ENCODE measurements at regions not wholly inside any gene's neighbourhood (a gene's known extent, or its start where the extent isn't known, plus 50 kb on each side); places are given as distances from the start of the nearest gene placed in this dataset.
A peak's percentile ranks its signal among the peaks of the same experiment; 100 is the strongest.

- no peaks in the 10 kb centered on the region for H3K36me3 ChIP-seq (ENCODE audit: control insufficient read depth, insufficient read depth, low read length)
Observed at GRCh38 chr2:83613178-83613577, 845.9 kb downstream of the SUCLG1 start.

DNA sequence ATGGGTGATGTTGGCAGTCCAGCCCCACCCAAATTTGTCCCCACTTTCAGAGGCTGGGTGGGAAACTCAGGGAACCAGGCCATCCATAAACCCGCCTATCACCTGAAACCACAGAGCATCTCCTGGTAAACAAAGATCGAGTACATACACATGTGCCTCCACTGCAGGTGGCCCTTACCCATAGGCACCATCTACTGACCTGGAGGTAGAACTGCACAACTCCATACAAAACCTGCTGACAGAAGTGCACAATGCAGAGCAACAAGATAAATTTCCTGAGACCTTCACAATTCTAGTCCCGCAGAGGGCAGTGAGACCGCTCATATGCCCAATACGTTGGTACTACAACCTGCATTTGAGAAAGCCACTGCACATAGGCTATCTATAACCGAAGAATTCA is 856.3 kb downstream of the SUCLG1 start:
- H3K9me3 ChIP-seq (ENCODE audit: control insufficient read depth, insufficient read depth, low read length): no peaks in the 10 kb centered on the region
- no peaks in the 10 kb centered on the region for H3K36me3 ChIP-seq (ENCODE audit: control insufficient read depth, insufficient read depth, low read length)
- no peak overlapping the region for H3K9ac ChIP-seq (ENCODE audit: low read depth, low read length)

More at GRCh38 chr2:83613178-83613577, 845.9 kb downstream of the SUCLG1 start:
- Histone ChIP-seq H3K4me1 (ENCODE audit: control insufficient read depth, insufficient read depth, low read length) (no peaks in the 10 kb centered on the region), H3K27me3 (ENCODE audit: control insufficient read depth, insufficient read depth, low read length) (no peaks in the 10 kb centered on the region), H3K9ac (ENCODE audit: low read depth, low read length) (no peak overlapping the region), H3K4me3 (ENCODE audit: low read depth, low read length) (no peak overlapping the region), H3K9me3 (ENCODE audit: control insufficient read depth, insufficient read depth, low read length) (no peaks in the 10 kb centered on the region)

DNA sequence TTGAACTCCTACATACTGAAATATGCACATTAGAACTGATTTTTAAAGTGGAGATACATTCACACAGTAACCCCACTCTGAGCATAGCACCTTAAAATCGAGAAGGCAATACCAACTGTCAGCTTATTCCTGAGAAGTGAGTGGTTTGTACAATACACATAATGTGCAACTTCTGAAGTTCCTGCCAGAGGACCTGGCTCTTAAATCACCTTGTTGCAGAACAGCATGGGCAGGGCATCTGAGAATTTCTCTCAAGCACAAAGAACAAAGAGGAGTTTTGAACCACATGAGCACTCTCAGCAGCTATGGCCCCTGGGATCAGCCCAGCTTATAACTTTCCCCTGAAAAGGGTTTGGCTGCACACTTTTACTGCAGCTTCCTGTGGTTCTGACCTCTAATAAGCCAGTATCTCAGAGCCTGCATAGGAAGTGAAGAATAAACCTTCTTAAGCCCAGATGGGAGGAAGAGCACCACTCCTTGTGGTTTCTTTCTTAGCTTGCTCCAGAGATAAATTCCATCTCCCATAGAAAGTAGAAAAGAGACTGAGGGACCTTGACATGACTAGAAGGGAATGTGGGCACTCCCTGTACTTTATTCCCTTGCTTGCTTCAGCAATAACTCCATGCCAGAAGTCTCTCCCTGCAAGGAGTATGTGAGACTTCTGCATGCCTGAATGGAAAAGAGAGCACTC is 862.3 kb downstream of the SUCLG1 start:
- H3K9me3 ChIP-seq (ENCODE audit: control insufficient read depth, insufficient read depth, low read length): no peaks in the 10 kb centered on the region
- H3K4me1 ChIP-seq (ENCODE audit: control insufficient read depth, insufficient read depth, low read length): no peaks in the 10 kb centered on the region
- no peaks in the 10 kb centered on the region for H3K36me3 ChIP-seq (ENCODE audit: control insufficient read depth, insufficient read depth, low read length)
- no peaks in the 10 kb centered on the region for H3K27me3 ChIP-seq (ENCODE audit: control insufficient read depth, insufficient read depth, low read length)
- no peak overlapping the region for H3K9ac ChIP-seq (ENCODE audit: low read depth, low read length)
- no peak overlapping the region for H3K4me3 ChIP-seq (ENCODE audit: low read depth, low read length)

More for the DNA sequence above, 856.3 kb downstream of the SUCLG1 start:
- Histone ChIP-seq H3K27me3 (ENCODE audit: control insufficient read depth, insufficient read depth, low read length) (no peaks in the 10 kb centered on the region), H3K4me3 (ENCODE audit: low read depth, low read length) (no peak overlapping the region), H3K4me1 (ENCODE audit: control insufficient read depth, insufficient read depth, low read length) (no peaks in the 10 kb centered on the region)

DNA sequence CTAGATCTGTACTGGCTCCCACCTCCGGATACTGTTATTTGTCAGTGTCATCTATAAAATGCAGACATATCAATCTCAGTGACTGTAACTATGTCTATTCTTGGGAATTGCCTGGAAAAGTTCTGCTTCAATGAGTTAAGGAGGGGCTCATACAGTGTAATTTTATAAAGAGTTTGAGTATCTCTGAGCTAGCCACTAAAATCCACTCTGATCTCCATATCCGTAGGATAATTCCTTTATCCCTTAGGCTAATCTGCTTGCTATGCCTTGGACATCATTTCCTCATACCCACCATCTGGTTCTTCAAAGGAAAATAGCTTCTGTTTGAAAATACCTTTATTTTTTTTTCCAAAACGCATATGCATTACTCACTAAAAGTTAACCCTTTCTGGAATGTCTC is 863.2 kb downstream of the SUCLG1 start:
- no peaks in the 10 kb centered on the region for H3K4me1 ChIP-seq (ENCODE audit: control insufficient read depth, insufficient read depth, low read length)
- no peaks in the 10 kb centered on the region for H3K36me3 ChIP-seq (ENCODE audit: control insufficient read depth, insufficient read depth, low read length)
- H3K4me3 ChIP-seq (ENCODE audit: low read depth, low read length): no peak overlapping the region
- H3K9ac ChIP-seq (ENCODE audit: low read depth, low read length): no peak overlapping the region
- no peaks in the 10 kb centered on the region for H3K27me3 ChIP-seq (ENCODE audit: control insufficient read depth, insufficient read depth, low read length)
- H3K9me3 ChIP-seq (ENCODE audit: control insufficient read depth, insufficient read depth, low read length): no peaks in the 10 kb centered on the region

GRCh38 chr2:83595121-83595690 is 863.9 kb downstream of the SUCLG1 start:
- H3K4me1 ChIP-seq (ENCODE audit: control insufficient read depth, insufficient read depth, low read length): no peaks in the 10 kb centered on the region
- H3K36me3 ChIP-seq (ENCODE audit: control insufficient read depth, insufficient read depth, low read length): no peaks in the 10 kb centered on the region
- H3K27me3 ChIP-seq (ENCODE audit: control insufficient read depth, insufficient read depth, low read length): no peaks in the 10 kb centered on the region
- H3K9ac ChIP-seq (ENCODE audit: low read depth, low read length): no peak overlapping the region
- H3K9me3 ChIP-seq (ENCODE audit: control insufficient read depth, insufficient read depth, low read length): no peaks in the 10 kb centered on the region
- no peak overlapping the region for H3K4me3 ChIP-seq (ENCODE audit: low read depth, low read length)

DNA sequence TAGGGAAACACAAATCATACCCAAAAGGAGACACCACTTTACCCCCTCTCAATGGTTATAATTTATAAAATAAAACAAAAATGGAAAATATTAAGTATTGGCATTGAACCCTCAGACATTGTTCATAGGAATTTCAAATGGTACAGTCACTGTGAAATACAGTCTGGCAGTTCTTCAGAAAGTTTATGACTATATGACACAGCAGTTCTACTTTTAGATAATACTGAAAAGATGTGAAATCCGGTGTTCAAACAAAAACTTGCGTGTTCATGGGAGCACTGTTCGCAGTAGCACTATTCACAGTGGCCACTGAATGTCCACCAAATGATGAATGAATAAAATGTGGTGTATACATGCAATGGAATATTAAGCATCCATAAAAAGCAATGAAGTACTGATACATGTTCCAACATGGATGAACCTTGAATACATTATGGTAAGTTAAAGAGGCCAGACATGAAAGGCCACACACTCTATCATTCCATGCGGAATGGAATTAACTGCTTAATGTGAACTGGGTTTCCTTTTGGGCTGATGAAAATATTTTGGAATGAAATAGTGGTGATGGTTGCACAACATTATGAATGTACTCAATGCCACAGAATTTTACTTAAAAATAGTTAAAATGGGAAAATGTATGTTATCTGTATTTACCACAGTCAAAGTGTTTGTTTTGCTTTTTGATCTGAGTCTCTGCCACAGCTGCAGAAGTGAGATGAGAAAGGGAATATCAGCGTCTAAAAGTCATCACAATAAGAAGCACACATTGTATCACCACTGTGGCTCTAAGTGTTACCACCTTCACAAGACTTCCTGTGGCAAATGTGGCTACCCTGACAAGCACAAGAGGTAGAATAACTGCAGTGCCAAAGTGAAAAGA is 864.6 kb downstream of the SUCLG1 start:
- no peaks in the 10 kb centered on the region for H3K4me1 ChIP-seq (ENCODE audit: control insufficient read depth, insufficient read depth, low read length)
- no peak overlapping the region for H3K4me3 ChIP-seq (ENCODE audit: low read depth, low read length)
- no peaks in the 10 kb centered on the region for H3K27me3 ChIP-seq (ENCODE audit: control insufficient read depth, insufficient read depth, low read length)
- H3K9me3 ChIP-seq (ENCODE audit: control insufficient read depth, insufficient read depth, low read length): no peaks in the 10 kb centered on the region
- H3K36me3 ChIP-seq (ENCODE audit: control insufficient read depth, insufficient read depth, low read length): no peaks in the 10 kb centered on the region
- H3K9ac ChIP-seq (ENCODE audit: low read depth, low read length): no peak overlapping the region

- Histone ChIP-seq H3K9me3 (ENCODE audit: control insufficient read depth, insufficient read depth, low read length) (no peaks in the 10 kb centered on the region), H3K4me1 (ENCODE audit: control insufficient read depth, insufficient read depth, low read length) (peaks cover 13% of the 10 kb centered on the region), H3K36me3 (ENCODE audit: control insufficient read depth, insufficient read depth, low read length) (no peaks in the 10 kb centered on the region), H3K27me3 (ENCODE audit: control insufficient read depth, insufficient read depth, low read length) (no peaks in the 10 kb centered on the region), H3K4me3 (ENCODE audit: low read depth, low read length) (no peak overlapping the region), H3K9ac (ENCODE audit: low read depth, low read length) (no peak overlapping the region)
Observed at GRCh38 chr2:83587309-83587708, 871.8 kb downstream of the SUCLG1 start.

- Histone ChIP-seq H3K9me3 (ENCODE audit: control insufficient read depth, insufficient read depth, low read length) (no peaks in the 10 kb centered on the region), H3K4me1 (ENCODE audit: control insufficient read depth, insufficient read depth, low read length) (peaks cover 13% of the 10 kb centered on the region), H3K4me3 (ENCODE audit: low read depth, low read length) (no peak overlapping the region), H3K27me3 (ENCODE audit: control insufficient read depth, insufficient read depth, low read length) (no peaks in the 10 kb centered on the region), H3K36me3 (ENCODE audit: control insufficient read depth, insufficient read depth, low read length) (no peaks in the 10 kb centered on the region), H3K9ac (ENCODE audit: low read depth, low read length) (no peak overlapping the region)
Observed at GRCh38 chr2:83585250-83585649, 873.8 kb downstream of the SUCLG1 start.

DNA sequence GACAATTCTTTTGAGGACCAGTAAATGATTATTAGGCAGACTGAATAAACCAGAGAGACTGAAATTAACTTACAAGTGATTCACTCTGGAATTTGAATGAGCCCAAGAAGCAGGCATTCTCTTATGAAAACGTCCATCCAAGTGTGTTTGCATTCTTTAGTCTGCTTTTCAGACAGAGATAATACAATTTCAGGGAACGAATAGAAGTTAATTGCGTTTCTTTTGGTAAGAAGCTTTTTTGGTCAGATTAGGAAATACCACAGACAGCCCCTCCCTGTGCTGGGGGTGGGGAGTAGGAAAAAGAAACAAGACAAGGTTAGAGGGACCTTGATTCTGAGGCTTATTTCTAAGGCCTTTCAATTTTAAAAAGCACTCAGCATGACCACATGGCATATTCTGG is 874.4 kb downstream of the SUCLG1 start:
- no peak overlapping the region for H3K9ac ChIP-seq (ENCODE audit: low read depth, low read length)
- no peaks in the 10 kb centered on the region for H3K27me3 ChIP-seq (ENCODE audit: control insufficient read depth, insufficient read depth, low read length)
- peaks cover 13% of the 10 kb centered on the region for H3K4me1 ChIP-seq (ENCODE audit: control insufficient read depth, insufficient read depth, low read length)
- no peaks in the 10 kb centered on the region for H3K9me3 ChIP-seq (ENCODE audit: control insufficient read depth, insufficient read depth, low read length)
- H3K36me3 ChIP-seq (ENCODE audit: control insufficient read depth, insufficient read depth, low read length): no peaks in the 10 kb centered on the region
- H3K4me3 ChIP-seq (ENCODE audit: low read depth, low read length): peak overlapping the region; percentile 11

GRCh38 chr2:83582589-83582988 is 876.5 kb downstream of the SUCLG1 start:
- no peaks in the 10 kb centered on the region for H3K27me3 ChIP-seq (ENCODE audit: control insufficient read depth, insufficient read depth, low read length)
- no peak overlapping the region for H3K4me3 ChIP-seq (ENCODE audit: low read depth, low read length)
- no peak overlapping the region for H3K9ac ChIP-seq (ENCODE audit: low read depth, low read length)
- no peaks in the 10 kb centered on the region for H3K9me3 ChIP-seq (ENCODE audit: control insufficient read depth, insufficient read depth, low read length)
- peaks cover 13% of the 10 kb centered on the region for H3K4me1 ChIP-seq (ENCODE audit: control insufficient read depth, insufficient read depth, low read length)
- H3K36me3 ChIP-seq (ENCODE audit: control insufficient read depth, insufficient read depth, low read length): no peaks in the 10 kb centered on the region

DNA sequence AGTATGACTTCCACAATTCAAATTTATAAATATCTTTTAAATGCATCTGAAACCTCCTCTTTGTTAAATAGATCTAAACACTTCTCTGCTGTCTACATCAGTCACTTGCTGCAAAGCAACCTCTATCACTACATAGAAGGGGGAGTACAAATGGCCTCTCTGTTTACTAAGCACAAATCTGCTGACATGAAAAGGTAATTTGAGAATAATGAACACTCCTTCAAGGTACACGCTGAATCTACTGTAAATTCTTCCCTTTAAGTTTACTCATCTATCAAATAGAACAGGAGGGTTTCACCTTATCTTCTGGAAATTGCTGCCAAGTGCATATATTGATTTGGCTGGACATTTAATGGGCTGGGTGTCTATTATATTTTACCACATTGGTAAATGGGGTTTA is 879.6 kb downstream of the SUCLG1 start:
- Histone ChIP-seq H3K27me3 (ENCODE audit: control insufficient read depth, insufficient read depth, low read length) (no peaks in the 10 kb centered on the region), H3K9ac (ENCODE audit: low read depth, low read length) (no peak overlapping the region), H3K4me3 (ENCODE audit: low read depth, low read length) (no peak overlapping the region), H3K36me3 (ENCODE audit: control insufficient read depth, insufficient read depth, low read length) (no peaks in the 10 kb centered on the region), H3K9me3 (ENCODE audit: control insufficient read depth, insufficient read depth, low read length) (no peaks in the 10 kb centered on the region), H3K4me1 (ENCODE audit: control insufficient read depth, insufficient read depth, low read length) (peaks cover 2% of the 10 kb centered on the region)

DNA sequence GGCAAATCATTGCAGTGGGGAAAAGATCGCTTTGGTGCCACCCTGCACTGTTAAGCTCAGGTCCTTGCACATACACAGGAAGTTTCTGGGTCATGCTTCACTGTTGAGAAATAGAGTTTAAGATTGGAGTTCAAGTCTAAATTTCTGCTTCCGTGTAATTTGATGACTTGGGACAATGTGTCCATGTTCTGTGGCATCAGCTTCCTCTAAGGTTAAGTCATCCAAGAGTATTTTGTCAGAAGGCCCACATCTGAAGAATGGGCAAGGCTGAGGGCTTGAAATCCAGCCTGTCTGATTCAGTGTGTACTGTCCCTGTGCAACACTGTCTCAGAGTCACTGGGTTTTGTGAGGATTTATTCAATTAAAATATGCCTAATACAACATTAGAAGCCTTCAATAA is 880.7 kb downstream of the SUCLG1 start:
- no peaks in the 10 kb centered on the region for H3K36me3 ChIP-seq (ENCODE audit: control insufficient read depth, insufficient read depth, low read length)
- H3K4me3 ChIP-seq (ENCODE audit: low read depth, low read length): no peak overlapping the region
- no peaks in the 10 kb centered on the region for H3K27me3 ChIP-seq (ENCODE audit: control insufficient read depth, insufficient read depth, low read length)
- H3K9ac ChIP-seq (ENCODE audit: low read depth, low read length): no peak overlapping the region
- H3K4me1 ChIP-seq (ENCODE audit: control insufficient read depth, insufficient read depth, low read length): no peaks in the 10 kb centered on the region
- no peaks in the 10 kb centered on the region for H3K9me3 ChIP-seq (ENCODE audit: control insufficient read depth, insufficient read depth, low read length)
